ENCODE measurements at regions not wholly inside any gene's neighbourhood (a gene's known extent, or its start where the extent isn't known, plus 50 kb on each side); places are given as distances from the start of the nearest gene placed in this dataset.

- TF ChIP-seq EZH2 (IDR thresholded peaks at IDR 0.05; ENCODE audit: insufficient read depth, poor library complexity, severe bottlenecking): no peak
- no peak for TF ChIP-seq EZH2phosphoT487 (IDR thresholded peaks at IDR 0.05; ENCODE audit: insufficient read depth, low read depth)
These were observed 370.2 kb upstream of the FLRT2 start for GRCh38 chr14:85159726-85160125.
